HEK293T (cell line): ENCODE measurements at regions not wholly inside any gene's neighbourhood (a gene's known extent, or its start where the extent isn't known, plus 50 kb on each side); places are given as distances from the start of the nearest gene placed in this dataset.

Experiments used
- CTCF ChIA-PET: fragments of 350-600 bp; formaldehyde crosslinking; extraction: SDS; loops from one replicate; lab custom pipeline; 2021; ENCODE audit warnings: antibody characterized with exemption, inconsistent platforms; lab: Yijun Ruan, JAX
- POLR2A ChIA-PET: fragments of 350-600 bp; formaldehyde crosslinking; extraction: SDS; loops from one replicate; lab custom pipeline; 2020; ENCODE audit warnings: antibody characterized with exemption, inconsistent platforms; lab: Yijun Ruan, JAX
- DNase-seq: peaks from one replicate; pipeline ENCODE4 v3.0.0; 2012; ENCODE audit warnings: mixed read lengths; ENCODE audit errors: extremely low spot score
- ARNT ChIP-seq: fragments of 450-650 bp; IDR thresholded peaks from 2 replicates; pipeline ENCODE4 v1.6.1; 2017; ENCODE audit warnings: mild to moderate bottlenecking
- BHLHE40 ChIP-seq: fragments of 450-650 bp; IDR thresholded peaks from 2 replicates; pipeline ENCODE4 v1.6.1; 2016; ENCODE audit warnings: mild to moderate bottlenecking, moderate library complexity, borderline replicate concordance
- CTBP1 ChIP-seq: fragments of 450-650 bp; IDR thresholded peaks from 2 replicates; pipeline ENCODE4 v1.6.1; 2016; ENCODE audit warnings: borderline replicate concordance
- ELF4 ChIP-seq: fragments of 450-650 bp; IDR thresholded peaks from 2 replicates; pipeline ENCODE4 v1.6.1; 2017; ENCODE audit warnings: antibody characterized with exemption
- FOXA1 ChIP-seq: fragments of 450-650 bp; IDR thresholded peaks from 2 replicates; pipeline ENCODE4 v1.6.1; 2016; ENCODE audit warnings: mild to moderate bottlenecking
- FOXK2 ChIP-seq: fragments of 450-650 bp; IDR thresholded peaks from 2 replicates; pipeline ENCODE4 v1.6.1; 2016; ENCODE audit warnings: mild to moderate bottlenecking
- FOXM1 ChIP-seq: fragments of 450-650 bp; IDR thresholded peaks from 2 replicates; pipeline ENCODE4 v1.6.1; 2017; ENCODE audit warnings: mild to moderate bottlenecking, borderline replicate concordance
- HDGF ChIP-seq: fragments of 450-650 bp; IDR thresholded peaks from 2 replicates; pipeline ENCODE4 v1.6.1; 2017; ENCODE audit warnings: antibody characterized with exemption, borderline replicate concordance
- L3MBTL2 ChIP-seq: fragments of 450-650 bp; conservative IDR thresholded peaks from 2 replicates; pipeline ENCODE4 v1.6.1; 2016; ENCODE audit warnings: mild to moderate bottlenecking
- LEF1 ChIP-seq: fragments of 450-650 bp; IDR thresholded peaks from 2 replicates; pipeline ENCODE4 v1.6.1; 2017; ENCODE audit warnings: mild to moderate bottlenecking, borderline replicate concordance
- NFRKB ChIP-seq: fragments of 450-650 bp; IDR thresholded peaks from 2 replicates; pipeline ENCODE4 v1.6.1; 2016; ENCODE audit warnings: mild to moderate bottlenecking, moderate library complexity
- SP1 ChIP-seq: fragments of 450-650 bp; IDR thresholded peaks from 2 replicates; pipeline ENCODE4 v1.6.1; 2017
- SUZ12 ChIP-seq: fragments of 450-650 bp; IDR thresholded peaks from 2 replicates; pipeline ENCODE4 v1.6.1; 2016; ENCODE audit warnings: mild to moderate bottlenecking
- TARDBP ChIP-seq: fragments of 450-650 bp; IDR thresholded peaks from 2 replicates; pipeline ENCODE4 v1.6.1; 2016
- ZNF384 ChIP-seq: fragments of 450-650 bp; IDR thresholded peaks from 2 replicates; pipeline ENCODE4 v1.6.1; 2016
- TF ChIP-seq, protein P1 (sequence below): fragments of 450-650 bp; IDR thresholded peaks from 2 replicates; pipeline ENCODE4 v1.6.1; 2016

DNA sequence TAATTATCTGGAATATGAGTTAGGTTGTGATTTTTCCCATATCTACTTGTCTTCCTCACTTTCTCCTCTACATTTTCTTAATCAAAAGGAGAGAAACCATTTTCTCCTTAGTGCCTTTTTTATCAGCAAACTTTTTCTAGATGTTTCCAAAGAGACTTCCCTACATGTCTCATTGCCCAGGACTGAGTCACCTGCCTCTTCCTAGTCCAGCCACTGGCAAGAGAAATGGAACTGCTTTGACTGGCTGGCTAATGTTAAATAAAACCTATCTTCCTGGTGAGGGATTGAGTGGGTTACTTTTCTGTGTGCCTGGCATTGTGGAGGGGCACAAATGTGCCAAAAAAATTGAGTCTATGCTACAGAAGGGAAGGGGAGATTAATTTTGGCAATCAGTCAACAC, 52.1 kb upstream of the CD5L start:
- CTCF ChIA-PET: no interaction called here
- TF ChIP-seq LEF1 (no peak), FOXA1 (no peak), L3MBTL2 (no peak), ZNF384 (no peak), CTBP1 (no peak), NFRKB (no peak), FOXK2 (no peak), ARNT (no peak), TARDBP (no peak), SP1 (no peak), FOXM1 (no peak), BHLHE40 (no peak), SUZ12 (no peak), HDGF (no peak), ELF4 (no peak)
- TF ChIP-seq, protein P1, sequence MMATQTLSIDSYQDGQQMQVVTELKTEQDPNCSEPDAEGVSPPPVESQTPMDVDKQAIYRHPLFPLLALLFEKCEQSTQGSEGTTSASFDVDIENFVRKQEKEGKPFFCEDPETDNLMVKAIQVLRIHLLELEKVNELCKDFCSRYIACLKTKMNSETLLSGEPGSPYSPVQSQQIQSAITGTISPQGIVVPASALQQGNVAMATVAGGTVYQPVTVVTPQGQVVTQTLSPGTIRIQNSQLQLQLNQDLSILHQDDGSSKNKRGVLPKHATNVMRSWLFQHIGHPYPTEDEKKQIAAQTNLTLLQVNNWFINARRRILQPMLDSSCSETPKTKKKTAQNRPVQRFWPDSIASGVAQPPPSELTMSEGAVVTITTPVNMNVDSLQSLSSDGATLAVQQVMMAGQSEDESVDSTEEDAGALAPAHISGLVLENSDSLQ: no peak
- POLR2A ChIA-PET: no interaction called here
- no peak for DNase-seq

DNA sequence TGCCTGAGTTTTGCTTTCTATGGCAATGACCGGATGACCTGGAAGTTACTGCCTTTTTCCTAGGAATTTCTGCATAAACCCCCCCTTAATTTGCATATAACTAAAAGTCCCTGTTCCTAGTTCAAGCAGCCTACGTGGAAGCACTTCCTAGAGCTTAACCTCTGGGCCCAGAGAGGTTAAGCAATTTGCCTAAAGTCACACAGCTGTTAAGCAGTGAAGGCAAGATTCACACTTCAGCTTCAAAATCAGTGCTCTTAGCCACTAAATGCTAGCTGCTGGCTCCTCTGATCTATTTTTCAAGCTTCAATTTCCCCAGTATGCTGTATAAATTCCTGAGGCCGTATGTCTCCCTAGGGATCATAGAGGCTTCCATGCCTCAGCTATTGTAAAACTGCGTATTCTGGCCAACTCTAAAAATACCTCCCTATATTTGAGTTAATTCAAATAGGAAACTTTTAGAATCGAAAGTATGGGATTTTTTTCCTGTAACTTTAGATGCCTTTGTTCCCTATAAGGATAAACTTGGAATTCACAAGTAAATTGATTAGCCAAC, 53.1 kb upstream of the CD5L start:
- DNase-seq: no peak
- ChIA-PET POLR2A (no interaction called here), CTCF (no interaction called here)
- TF ChIP-seq TARDBP (no peak), FOXM1 (no peak), BHLHE40 (no peak), SUZ12 (no peak), L3MBTL2 (no peak), ARNT (no peak), CTBP1 (no peak), LEF1 (no peak), ZNF384 (no peak)

DNA sequence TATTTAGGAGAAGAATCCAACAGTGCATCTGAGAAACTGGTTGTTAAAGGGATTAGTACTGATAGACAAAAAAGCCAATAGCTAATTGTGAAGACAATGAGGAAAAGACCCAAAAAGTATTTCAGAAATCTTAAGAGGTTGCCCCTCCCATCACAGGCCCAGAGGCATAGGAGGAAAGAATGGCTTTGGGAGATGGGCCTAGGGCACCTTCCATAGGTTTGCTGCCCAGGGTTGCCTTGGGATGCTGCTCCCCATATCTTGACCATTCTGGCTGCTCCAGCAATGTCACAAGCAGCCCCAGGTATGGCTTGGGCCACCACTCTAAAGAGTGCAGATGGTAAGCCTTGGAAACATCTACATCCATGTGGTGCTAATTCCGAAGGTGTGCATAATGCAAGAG, 68.7 kb upstream of the CD5L start:
- TF ChIP-seq L3MBTL2 (no peak), FOXM1 (no peak), ARNT (no peak), ELF4 (no peak), SUZ12 (no peak)
- DNase-seq: no peak
- POLR2A ChIA-PET: no interaction called here
- CTCF ChIA-PET: no interaction called here

DNA sequence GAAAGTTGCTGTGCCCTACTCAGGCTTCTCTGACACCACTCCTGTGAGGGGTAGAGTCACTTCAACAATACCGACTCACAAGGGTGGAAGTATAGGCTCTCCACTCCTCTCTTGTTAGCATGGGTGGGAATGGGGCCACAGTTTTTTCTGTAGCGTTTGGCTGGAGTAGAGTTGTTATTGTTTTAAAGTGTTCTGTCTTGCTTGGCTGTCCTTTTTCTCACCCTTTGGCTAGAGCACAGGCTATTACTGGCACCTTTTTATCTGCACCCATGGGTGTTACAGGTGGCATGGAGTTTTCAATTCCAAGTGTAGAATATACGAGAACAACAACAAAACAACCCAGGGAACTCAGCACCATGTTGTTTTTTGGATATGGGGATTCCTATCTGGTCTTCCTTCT, 74.3 kb upstream of the CD5L start:
- ChIA-PET POLR2A (no interaction called here), CTCF (no interaction called here)
- TF ChIP-seq SUZ12: no peak
- TF ChIP-seq HDGF: no peak
- TF ChIP-seq LEF1: no peak
- no peak for TF ChIP-seq ARNT

DNA sequence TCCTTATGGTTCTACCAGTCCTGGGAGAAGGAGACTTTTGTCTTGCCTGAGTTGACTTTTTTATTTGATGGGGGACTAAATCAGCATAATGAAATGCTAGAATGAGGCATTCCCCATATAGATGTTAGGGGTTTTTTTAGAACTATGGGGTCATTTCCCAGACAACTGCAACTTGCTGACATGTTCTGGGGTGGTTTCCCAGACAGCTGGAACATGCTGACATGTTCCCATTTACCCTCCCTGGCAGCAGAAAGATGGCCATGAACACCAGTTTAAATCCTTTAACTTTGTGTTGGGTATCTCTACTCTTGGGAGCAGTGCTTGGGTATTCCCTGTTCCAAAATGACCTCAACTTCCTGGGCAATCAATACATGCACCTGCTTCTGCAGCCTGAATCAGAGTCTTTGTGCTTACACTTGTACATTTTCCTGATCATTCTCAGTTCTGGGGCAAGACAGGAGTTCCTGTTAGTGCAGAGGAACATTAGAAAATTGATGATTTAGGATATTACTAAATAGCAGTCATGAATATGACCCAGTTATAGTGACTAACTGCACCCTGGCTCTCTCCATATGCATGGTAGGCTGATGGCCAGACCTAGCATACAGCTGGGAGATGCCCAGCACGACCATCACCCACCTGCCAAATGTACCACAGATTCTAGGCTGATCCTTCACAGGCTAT, 75.4 kb upstream of the CD5L start:
- POLR2A ChIA-PET: no interaction called here
- CTCF ChIA-PET: no interaction called here
- TF ChIP-seq SUZ12 (no peak), FOXM1 (no peak), ARNT (no peak), NFRKB (no peak), BHLHE40 (no peak), FOXA1 (no peak), FOXK2 (no peak)
- TF ChIP-seq, protein P1: no peak
- DNase-seq: no peak

More for the DNA sequence above, 74.3 kb upstream of the CD5L start:
- DNase-seq: no peak

DNA sequence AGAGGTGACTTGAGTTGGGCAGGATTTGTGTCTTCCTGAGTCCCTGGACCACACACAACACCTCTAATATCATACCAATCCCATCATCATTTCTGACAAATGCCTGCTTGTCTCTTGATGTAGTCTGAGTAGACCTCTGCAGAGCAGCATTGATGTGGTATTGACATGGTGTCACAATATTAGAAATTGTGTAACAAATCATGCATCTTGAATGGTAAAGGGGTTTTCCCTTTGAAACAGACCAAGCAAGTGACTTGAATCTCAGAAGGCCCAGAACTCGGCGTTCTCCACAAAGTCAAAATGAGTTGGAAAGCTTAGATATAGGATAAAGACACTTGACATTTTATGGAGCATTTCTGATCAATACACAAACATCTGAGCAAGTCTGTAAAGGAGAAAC, 72.7 kb upstream of the KIRREL1 start:
- DNase-seq: no peak
- no peak for TF ChIP-seq BHLHE40
- TF ChIP-seq TARDBP: no peak
- no peak for TF ChIP-seq FOXA1
- TF ChIP-seq SP1: no peak
- no peak for TF ChIP-seq LEF1
- ChIA-PET POLR2A (no interaction called here), CTCF (no interaction called here)

DNA sequence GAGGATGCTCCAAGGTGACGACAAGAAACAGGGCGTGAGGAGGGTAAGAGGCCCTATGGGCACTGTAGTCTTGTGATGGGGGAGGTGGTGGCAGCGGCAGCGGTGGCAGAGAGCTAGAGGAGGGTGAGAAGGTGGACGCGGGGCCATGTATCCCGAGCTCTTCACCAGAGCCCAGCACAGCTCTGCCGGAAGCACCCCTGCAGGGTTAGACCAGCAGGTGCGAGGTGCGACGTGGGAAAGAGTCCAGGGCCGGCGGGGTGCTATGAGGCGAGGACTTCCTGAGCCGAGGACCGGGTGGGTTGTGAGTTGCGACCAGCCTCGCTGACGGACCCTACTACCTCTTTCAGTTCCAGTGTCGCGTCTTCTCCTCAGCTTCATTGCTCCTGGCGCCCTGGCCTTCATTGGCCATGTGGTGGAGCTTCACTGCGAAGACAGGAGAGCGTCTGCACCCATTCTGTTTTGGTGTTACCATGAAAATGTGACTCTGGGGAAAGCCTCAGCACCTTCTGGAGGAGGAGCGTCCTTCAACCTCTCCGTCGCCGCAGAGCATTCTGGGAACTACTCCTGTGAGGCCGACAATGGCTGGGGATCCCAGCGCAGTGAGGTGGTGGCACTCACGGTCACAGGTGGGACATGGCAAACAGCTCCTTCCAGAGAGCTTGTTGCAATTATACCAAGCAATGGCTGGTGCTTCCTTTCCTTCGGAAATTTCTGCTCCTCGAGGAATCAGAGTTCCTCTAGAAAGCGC, 67.9 kb upstream of the KIRREL1 start:
- ChIA-PET CTCF (no interaction called here), POLR2A (no interaction called here)
- no peak for DNase-seq
- TF ChIP-seq ARNT: no peak

DNA sequence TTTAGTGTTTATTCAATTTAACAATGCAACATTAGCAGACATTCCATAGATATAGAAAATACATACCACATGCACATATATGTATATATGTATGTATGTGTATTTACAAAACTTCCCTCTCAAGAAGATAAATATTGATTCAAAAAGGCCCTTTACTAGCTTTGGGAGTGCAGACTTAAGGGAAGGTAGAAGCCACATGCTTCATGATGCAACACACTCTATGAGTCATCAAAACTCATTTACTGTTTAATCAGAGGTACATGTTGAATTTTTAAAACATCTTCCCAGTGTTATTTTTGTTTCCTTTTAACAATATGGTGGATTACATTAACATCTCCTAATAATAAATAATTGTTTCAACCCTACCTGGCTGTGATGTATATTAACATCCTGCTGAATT, 61.4 kb upstream of the KIRREL1 start:
- CTCF ChIA-PET: no interaction called here
- DNase-seq: no peak
- TF ChIP-seq SP1 (no peak), FOXA1 (no peak), LEF1 (no peak), CTBP1 (no peak), ARNT (no peak), L3MBTL2 (no peak), BHLHE40 (no peak), ZNF384 (no peak), TARDBP (no peak), NFRKB (no peak), FOXK2 (no peak), ELF4 (no peak), HDGF (no peak), SUZ12 (no peak), FOXM1 (no peak)
- TF ChIP-seq, protein P1: no peak
- POLR2A ChIA-PET: no interaction called here
